Cardiac fibroblast (primary cell): ENCODE measurements at regions not wholly inside any gene's neighbourhood (a gene's known extent, or its start where the extent isn't known, plus 50 kb on each side); places are given as distances from the start of the nearest gene placed in this dataset.
A peak's percentile ranks its signal among the peaks of the same experiment; 100 is the strongest.
"Not testable (repeated sequence)": the region's sequence is repeated elsewhere in the genome, so short reads cannot be mapped to it uniquely, and the experiment has no call there.

Experiments used
- DNase-seq, 2 donors: peaks; one replicate each; pipeline versions ENCODE4 v3.0.0 to v3.0.0-alpha.2; 2010; ENCODE audit warnings: low read depth in 2 of 2
- H3K4me3 ChIP-seq, 2 donors: replicated peaks in 1 of 2; 1 replicate in 1 of 2; 2 replicates in 1 of 2; pipeline ENCODE4 v1.5.1; 2011; ENCODE audit warnings: low read depth in 2 of 2, low read length in 2 of 2, mild to moderate bottlenecking in 2 of 2, moderate library complexity in 1 of 2
- CTCF ChIP-seq: IDR thresholded peaks from one replicate; pipeline ENCODE4 v1.5.1; 2011; ENCODE audit warnings: low read depth, mild to moderate bottlenecking, low read length, inconsistent platforms

DNA sequence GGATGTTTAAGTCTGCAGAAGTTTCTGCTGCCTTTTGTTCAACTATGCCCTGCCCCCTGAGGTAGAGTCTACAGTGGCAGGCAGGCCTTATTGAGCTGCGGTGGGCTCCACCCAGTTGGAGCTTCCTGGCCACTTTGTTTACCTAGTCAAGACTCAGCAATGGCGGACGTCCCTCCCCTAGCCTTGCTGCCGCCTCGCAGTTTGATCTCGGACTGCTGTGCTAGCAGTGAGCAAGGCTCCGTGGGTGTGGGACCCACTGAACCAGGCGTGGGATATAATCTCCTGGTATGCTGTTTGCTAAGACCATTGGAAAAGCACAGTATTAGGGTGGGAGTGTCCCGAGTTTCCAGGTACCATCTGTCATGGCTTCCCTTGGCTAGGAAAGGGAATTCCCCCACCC is 79.4 kb upstream of the RPS6KA6 start:
- H3K4me3 ChIP-seq, DNase-seq: not testable (repeated sequence)

- no peak for DNase-seq
- no peak for TF ChIP-seq CTCF
- H3K4me3 ChIP-seq: no peak overlapping the region
Measured at GRCh38 chrX:84259868-84260267, 71.9 kb upstream of the RPS6KA6 start.

DNA sequence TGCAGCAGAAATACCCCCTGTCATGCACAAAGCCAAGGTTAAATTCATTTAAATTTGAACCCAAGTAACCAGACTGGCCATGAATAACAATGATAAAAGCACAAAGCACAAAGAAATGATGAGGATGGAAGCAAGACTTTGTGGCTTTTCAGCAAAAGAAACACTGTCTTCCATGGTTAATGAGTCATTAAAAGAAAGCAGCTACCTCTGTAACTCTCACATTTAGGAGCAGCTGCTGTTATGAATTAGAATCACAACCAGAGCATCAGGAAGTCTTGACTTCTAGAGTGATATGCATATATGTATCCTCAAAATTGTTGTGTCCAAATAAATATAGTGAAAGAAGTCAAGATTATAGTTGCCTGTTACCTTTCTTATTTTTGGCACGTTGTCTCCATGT is 70.7 kb upstream of the RPS6KA6 start:
- H3K4me3 ChIP-seq: no peak overlapping the region
- no peak for TF ChIP-seq CTCF
- DNase-seq: no peak

DNA sequence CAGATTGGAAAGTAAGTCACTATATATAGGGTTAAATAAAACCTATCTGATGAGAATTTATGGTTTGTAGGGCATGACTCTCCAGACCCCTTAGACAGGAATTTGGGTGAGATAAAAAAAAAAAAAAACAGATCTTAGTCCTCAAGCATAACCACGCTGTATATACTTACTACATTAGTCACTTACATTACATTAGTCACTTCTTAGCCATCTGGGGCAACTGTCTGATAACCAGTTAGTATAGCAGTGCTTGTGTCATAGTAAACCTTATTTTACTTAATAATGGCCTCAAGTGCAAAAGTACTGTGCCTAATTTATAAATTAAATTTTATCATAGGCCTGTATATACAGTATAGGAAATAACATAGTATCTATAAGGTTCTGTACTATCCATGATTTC is 60.2 kb upstream of the RPS6KA6 start:
- TF ChIP-seq CTCF: no peak
- peak; percentile 7 to 65 for DNase-seq
- H3K4me3 ChIP-seq: no peak overlapping the region

- DNase-seq: peak in 1 of 2 donors; percentile 11
- no peak for TF ChIP-seq CTCF
- H3K4me3 ChIP-seq: no peak overlapping the region
Measured at GRCh38 chrX:84240848-84241565, 53.0 kb upstream of the RPS6KA6 start.
